ENCODE measurements at regions not wholly inside any gene's neighbourhood (a gene's known extent, or its start where the extent isn't known, plus 50 kb on each side); places are given as distances from the start of the nearest gene placed in this dataset.

DNA sequence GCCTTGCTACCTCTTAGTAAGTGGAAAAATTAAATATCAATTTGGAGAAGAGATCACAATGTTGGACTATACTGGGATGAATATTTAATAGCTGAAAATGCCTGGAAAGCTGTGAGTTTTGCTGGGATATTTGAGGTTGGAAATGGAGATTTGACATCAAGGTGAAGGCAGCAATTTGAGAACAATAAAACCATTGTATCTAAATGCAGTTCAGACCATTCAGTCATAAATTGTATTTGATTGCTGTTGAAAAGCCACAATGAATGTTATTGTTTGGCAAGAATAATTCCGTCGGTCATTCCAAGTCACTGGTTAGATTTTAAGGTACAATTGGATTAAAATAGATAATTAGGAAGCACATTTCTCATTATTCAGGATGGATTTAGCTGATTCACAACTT is 325.6 kb downstream of the HRH4 start:
- no peak for DNase-seq
- no peaks in the 10 kb centered on the region for H3K36me3 ChIP-seq (ENCODE audit: insufficient read depth, low read length)
- H3K27me3 ChIP-seq (ENCODE audit: insufficient read depth, low read length, poor library complexity, severe bottlenecking): no peaks in the 10 kb centered on the region
- H3K4me1 ChIP-seq (ENCODE audit: insufficient read depth, low read length): no peaks in the 10 kb centered on the region
- H3K4me1 Mint-ChIP-seq: no peaks in the 10 kb centered on the region
- H3K27me3 Mint-ChIP-seq: peaks cover 3 to 12% of the 10 kb centered on the region in 2 donors
- H3K27ac Mint-ChIP-seq: no peak overlapping the region
- H3K9me3 Mint-ChIP-seq: peaks cover 0 to 8% (median 2%) of the 10 kb centered on the region in 5 donors
- ChIA-PET CTCF (no interaction called here), POLR2A (no interaction called here)
- H3K9me3 ChIP-seq (ENCODE audit: low read length): no peaks in the 10 kb centered on the region
- H3K27ac ChIP-seq (ENCODE audit: low read depth, low read length): no peak overlapping the region
- H3K4me3 ChIP-seq (ENCODE audit: low read length): no peak overlapping the region
- no peak overlapping the region for H3K4me3 Mint-ChIP-seq
- peaks cover 0 to 2% (median 0%) of the 10 kb centered on the region in 3 donors for H3K36me3 Mint-ChIP-seq

DNA sequence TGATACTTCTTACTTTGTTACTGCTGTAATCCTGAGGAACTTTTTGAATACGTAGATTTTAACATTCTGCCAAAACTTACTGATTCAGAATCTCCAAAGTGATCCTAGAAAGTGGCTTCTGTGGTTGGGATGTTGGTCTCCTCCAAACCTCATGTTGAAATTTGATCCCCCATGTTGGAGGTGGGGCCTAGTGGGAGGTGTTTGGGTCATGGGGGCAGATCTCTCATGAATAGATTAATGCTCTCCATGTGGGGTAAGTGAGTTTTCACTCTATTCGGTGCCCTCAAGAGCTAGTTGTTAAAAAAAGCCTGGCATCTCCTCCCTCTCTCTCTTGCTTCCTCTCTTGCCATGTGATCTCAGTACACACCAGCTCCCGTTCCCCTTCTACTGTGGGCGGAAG is 329.9 kb downstream of the HRH4 start:
- Mint-ChIP-seq H3K4me3 (no peak overlapping the region), H3K36me3 (peaks cover 0 to 2% (median 0%) of the 10 kb centered on the region in 3 donors), H3K4me1 (no peaks in the 10 kb centered on the region), H3K9me3 (peaks cover 0 to 8% (median 2%) of the 10 kb centered on the region in 5 donors), H3K27me3 (peaks cover 3 to 5% of the 10 kb centered on the region in 2 donors), H3K27ac (no peak overlapping the region)
- no peaks in the 10 kb centered on the region for H3K36me3 ChIP-seq (ENCODE audit: insufficient read depth, low read length)
- H3K27me3 ChIP-seq (ENCODE audit: insufficient read depth, low read length, poor library complexity, severe bottlenecking): no peaks in the 10 kb centered on the region
- H3K4me1 ChIP-seq (ENCODE audit: insufficient read depth, low read length): no peaks in the 10 kb centered on the region
- ChIA-PET CTCF (no interaction called here), POLR2A (no interaction called here)
- no peak overlapping the region for H3K27ac ChIP-seq (ENCODE audit: low read depth, low read length)
- H3K4me3 ChIP-seq (ENCODE audit: low read length): no peak overlapping the region
- DNase-seq: no peak
- no peaks in the 10 kb centered on the region for H3K9me3 ChIP-seq (ENCODE audit: low read length)

DNA sequence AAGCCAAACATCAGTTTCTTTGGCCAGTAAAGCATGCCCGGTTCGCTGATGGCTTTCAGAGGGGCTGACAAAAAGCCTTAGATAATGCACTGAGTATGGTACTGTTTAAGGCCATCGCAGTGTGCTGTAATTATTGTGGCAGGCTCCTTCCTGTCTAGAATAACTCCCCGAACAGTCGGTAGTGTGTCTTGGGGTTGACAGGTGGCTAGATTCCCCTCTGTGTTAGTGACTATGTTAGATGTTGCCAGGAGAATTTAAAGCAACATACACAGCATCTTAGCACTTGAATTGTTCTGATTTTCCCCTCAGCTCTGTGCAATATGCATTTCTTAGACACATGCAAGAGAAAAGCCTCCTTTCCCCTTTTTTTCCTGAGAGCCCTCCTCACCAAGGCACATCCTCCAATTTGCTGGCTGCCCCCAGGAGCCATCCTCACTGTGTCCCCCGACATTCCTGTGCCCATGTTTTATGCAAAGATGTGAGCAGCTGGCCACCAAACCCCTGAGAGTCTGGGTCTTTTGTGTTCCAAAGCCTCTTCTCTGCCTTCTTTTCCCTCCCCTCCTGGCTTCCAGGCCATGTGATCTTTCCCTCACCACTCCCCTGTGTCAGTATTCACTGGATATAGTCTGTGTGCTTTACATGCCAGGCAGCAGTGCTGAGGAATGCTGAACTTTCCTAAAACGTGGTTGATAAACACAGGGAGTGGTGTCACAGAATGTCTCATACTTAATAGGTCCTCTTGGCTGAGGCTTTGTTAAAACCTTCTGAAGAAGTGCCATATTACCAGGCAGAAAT is 331.5 kb downstream of the HRH4 start:
- H3K27ac Mint-ChIP-seq: peak overlapping the region in 1 of 8 donors; percentile 32
- no peak overlapping the region for H3K4me3 Mint-ChIP-seq
- peaks cover 3 to 5% of the 10 kb centered on the region in 2 donors for H3K27me3 Mint-ChIP-seq
- peaks cover 0 to 8% (median 2%) of the 10 kb centered on the region in 5 donors for H3K9me3 Mint-ChIP-seq
- no peak overlapping the region for H3K4me3 ChIP-seq (ENCODE audit: low read length)
- no peaks in the 10 kb centered on the region for H3K9me3 ChIP-seq (ENCODE audit: low read length)
- H3K27me3 ChIP-seq (ENCODE audit: insufficient read depth, low read length, poor library complexity, severe bottlenecking): no peaks in the 10 kb centered on the region
- DNase-seq: no peak
- H3K4me1 Mint-ChIP-seq: no peaks in the 10 kb centered on the region
- no peak overlapping the region for H3K27ac ChIP-seq (ENCODE audit: low read depth, low read length)
- ChIA-PET POLR2A (no interaction called here), CTCF (no interaction called here)
- H3K4me1 ChIP-seq (ENCODE audit: insufficient read depth, low read length): no peaks in the 10 kb centered on the region
- no peaks in the 10 kb centered on the region for H3K36me3 ChIP-seq (ENCODE audit: insufficient read depth, low read length)
- peaks cover 0 to 2% (median 0%) of the 10 kb centered on the region in 3 donors for H3K36me3 Mint-ChIP-seq

DNA sequence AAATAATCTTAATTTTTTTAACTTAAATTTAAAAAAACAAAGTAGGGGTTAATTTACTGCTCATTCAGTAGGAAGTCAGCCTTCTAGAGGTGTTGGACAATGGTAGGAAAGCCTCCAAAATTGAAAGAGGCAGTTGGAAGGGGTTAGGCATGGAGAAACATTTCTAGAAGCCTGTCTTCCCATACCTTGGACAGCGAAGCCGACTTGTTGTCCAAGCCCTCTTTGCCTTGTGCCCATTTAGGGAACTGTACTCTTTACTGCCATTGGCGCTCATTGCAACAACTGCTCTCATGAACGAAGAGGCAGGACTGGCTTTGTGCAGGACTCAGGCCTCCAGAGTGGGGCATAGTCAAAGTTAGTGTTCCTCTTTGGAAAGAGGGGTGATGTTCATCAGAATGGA is 333.3 kb downstream of the HRH4 start:
- Histone ChIP-seq H3K36me3 (ENCODE audit: insufficient read depth, low read length) (no peaks in the 10 kb centered on the region), H3K4me3 (ENCODE audit: low read length) (no peak overlapping the region), H3K4me1 (ENCODE audit: insufficient read depth, low read length) (no peaks in the 10 kb centered on the region), H3K27ac (ENCODE audit: low read depth, low read length) (no peak overlapping the region), H3K9me3 (ENCODE audit: low read length) (no peaks in the 10 kb centered on the region), H3K27me3 (ENCODE audit: insufficient read depth, low read length, poor library complexity, severe bottlenecking) (no peaks in the 10 kb centered on the region)
- CTCF ChIA-PET: no interaction called here
- Mint-ChIP-seq H3K4me3 (no peak overlapping the region), H3K27ac (no peak overlapping the region), H3K4me1 (no peaks in the 10 kb centered on the region), H3K27me3 (peaks cover 3 to 6% of the 10 kb centered on the region in 2 donors), H3K9me3 (peaks cover 0 to 2% (median 2%) of the 10 kb centered on the region in 5 donors), H3K36me3 (no peaks in the 10 kb centered on the region)
- POLR2A ChIA-PET: no interaction called here
- DNase-seq: no peak

DNA sequence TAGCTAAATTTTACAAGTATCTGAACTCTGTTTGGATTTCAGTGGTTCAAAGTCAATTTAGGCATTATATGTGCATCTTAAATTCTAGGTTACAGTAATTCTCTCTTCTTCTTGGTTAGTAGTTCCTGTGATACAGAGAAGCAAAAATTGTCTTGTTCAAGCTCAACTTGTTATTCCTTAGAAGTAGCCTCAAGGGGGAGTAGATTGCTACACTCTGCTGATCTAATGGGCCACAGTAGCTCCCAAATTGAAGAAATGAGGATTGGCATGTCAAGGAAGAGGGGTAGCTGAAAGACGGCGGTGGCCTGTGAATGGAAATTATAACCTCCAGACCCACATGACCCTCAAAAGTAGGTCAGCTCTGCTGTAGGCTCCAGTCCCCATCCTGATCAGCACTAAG is 334.7 kb downstream of the HRH4 start:
- Histone ChIP-seq H3K27me3 (ENCODE audit: insufficient read depth, low read length, poor library complexity, severe bottlenecking) (no peaks in the 10 kb centered on the region), H3K4me3 (ENCODE audit: low read length) (no peak overlapping the region), H3K27ac (ENCODE audit: low read depth, low read length) (no peak overlapping the region), H3K36me3 (ENCODE audit: insufficient read depth, low read length) (no peaks in the 10 kb centered on the region), H3K4me1 (ENCODE audit: insufficient read depth, low read length) (no peaks in the 10 kb centered on the region), H3K9me3 (ENCODE audit: low read length) (no peaks in the 10 kb centered on the region)
- no peaks in the 10 kb centered on the region for H3K36me3 Mint-ChIP-seq
- ChIA-PET POLR2A (no interaction called here), CTCF (no interaction called here)
- no peaks in the 10 kb centered on the region for H3K9me3 Mint-ChIP-seq
- peaks cover 8 to 9% of the 10 kb centered on the region in 2 donors for H3K27me3 Mint-ChIP-seq
- no peak for DNase-seq
- no peaks in the 10 kb centered on the region for H3K4me1 Mint-ChIP-seq
- H3K27ac Mint-ChIP-seq: no peak overlapping the region
- H3K4me3 Mint-ChIP-seq: no peak overlapping the region

DNA sequence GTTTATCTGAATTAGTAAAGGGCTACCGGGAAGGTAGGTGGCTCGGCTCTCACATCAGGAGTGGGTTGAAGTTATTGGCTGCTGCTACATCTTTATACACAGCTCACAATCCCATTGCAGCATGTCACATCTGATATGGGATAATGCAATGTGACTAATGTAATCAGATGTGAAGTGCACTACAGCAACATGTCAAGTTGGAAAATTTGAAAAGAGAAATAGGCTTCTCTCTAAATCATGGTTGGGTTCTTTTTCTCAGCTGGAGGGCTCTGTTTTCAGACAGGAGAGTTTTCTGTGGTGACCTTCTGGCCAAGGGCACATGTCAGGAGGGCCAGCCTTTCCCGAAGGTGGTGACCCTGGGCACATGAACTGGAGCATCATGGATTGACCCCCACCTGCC is 337.5 kb downstream of the HRH4 start:
- DNase-seq: no peak
- H3K4me3 Mint-ChIP-seq: no peak overlapping the region
- no peak overlapping the region for H3K27ac Mint-ChIP-seq
- H3K4me1 Mint-ChIP-seq: no peaks in the 10 kb centered on the region
- Histone ChIP-seq H3K36me3 (ENCODE audit: insufficient read depth, low read length) (no peaks in the 10 kb centered on the region), H3K4me3 (ENCODE audit: low read length) (no peak overlapping the region), H3K27ac (ENCODE audit: low read depth, low read length) (no peak overlapping the region), H3K9me3 (ENCODE audit: low read length) (no peaks in the 10 kb centered on the region), H3K4me1 (ENCODE audit: insufficient read depth, low read length) (no peaks in the 10 kb centered on the region), H3K27me3 (ENCODE audit: insufficient read depth, low read length, poor library complexity, severe bottlenecking) (no peaks in the 10 kb centered on the region)
- ChIA-PET CTCF (no interaction called here), POLR2A (no interaction called here)
- H3K9me3 Mint-ChIP-seq: no peaks in the 10 kb centered on the region
- H3K27me3 Mint-ChIP-seq: peaks cover 4 to 15% of the 10 kb centered on the region in 2 donors
- no peaks in the 10 kb centered on the region for H3K36me3 Mint-ChIP-seq

DNA sequence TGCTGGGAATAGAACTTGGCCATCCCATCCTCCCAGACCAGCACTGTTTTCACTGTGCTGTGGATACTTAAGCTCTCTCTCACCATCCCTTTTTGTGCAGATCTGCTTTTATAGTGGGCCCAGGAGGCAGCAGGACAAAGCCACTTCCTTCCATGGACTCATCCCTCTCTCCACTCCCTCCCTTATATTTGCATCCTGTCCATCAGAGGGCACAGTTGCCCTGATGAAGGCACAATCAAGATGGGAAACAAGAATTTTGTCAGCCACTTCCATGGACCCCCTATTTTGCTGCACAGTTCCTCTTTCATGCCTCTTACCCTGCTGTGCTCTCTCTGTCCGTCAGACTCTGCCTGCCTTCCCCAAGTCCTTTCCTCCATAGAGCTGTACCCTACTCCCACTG is 338.7 kb downstream of the HRH4 start:
- H3K9me3 ChIP-seq (ENCODE audit: low read length): no peaks in the 10 kb centered on the region
- CTCF ChIA-PET: no interaction called here
- H3K36me3 ChIP-seq (ENCODE audit: insufficient read depth, low read length): no peaks in the 10 kb centered on the region
- no peak for DNase-seq
- H3K27ac ChIP-seq (ENCODE audit: low read depth, low read length): no peak overlapping the region
- H3K4me1 Mint-ChIP-seq: no peaks in the 10 kb centered on the region
- POLR2A ChIA-PET: no interaction called here
- H3K27me3 Mint-ChIP-seq: peaks cover 5 to 13% of the 10 kb centered on the region in 2 donors
- no peak overlapping the region for H3K27ac Mint-ChIP-seq
- H3K27me3 ChIP-seq (ENCODE audit: insufficient read depth, low read length, poor library complexity, severe bottlenecking): no peaks in the 10 kb centered on the region
- no peak overlapping the region for H3K4me3 Mint-ChIP-seq
- H3K4me3 ChIP-seq (ENCODE audit: low read length): no peak overlapping the region
- H3K9me3 Mint-ChIP-seq: no peaks in the 10 kb centered on the region
- no peaks in the 10 kb centered on the region for H3K4me1 ChIP-seq (ENCODE audit: insufficient read depth, low read length)
- no peaks in the 10 kb centered on the region for H3K36me3 Mint-ChIP-seq

DNA sequence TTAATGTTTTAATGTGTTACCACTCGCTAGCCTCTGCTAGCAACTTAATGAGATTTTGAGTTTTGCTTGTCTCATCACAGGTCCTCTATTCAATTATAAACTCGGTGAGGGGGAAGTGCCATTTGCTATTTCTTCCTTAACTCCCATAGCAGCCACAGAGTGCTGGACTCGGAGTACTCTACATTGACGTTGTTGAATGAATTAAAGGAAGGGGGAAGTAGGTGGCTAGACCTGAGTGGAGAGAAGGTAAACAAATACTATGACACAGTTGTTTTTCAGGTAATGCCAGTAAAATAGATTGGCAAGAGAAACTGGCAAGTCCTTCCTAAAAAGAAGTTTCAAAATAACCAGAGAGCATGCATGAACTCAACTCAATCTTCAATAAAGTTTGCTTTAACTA is 339.3 kb downstream of the HRH4 start:
- H3K4me1 ChIP-seq (ENCODE audit: insufficient read depth, low read length): no peaks in the 10 kb centered on the region
- DNase-seq: no peak
- H3K9me3 ChIP-seq (ENCODE audit: low read length): no peaks in the 10 kb centered on the region
- Mint-ChIP-seq H3K4me3 (no peak overlapping the region), H3K36me3 (no peaks in the 10 kb centered on the region), H3K27ac (no peak overlapping the region), H3K9me3 (no peaks in the 10 kb centered on the region), H3K27me3 (peaks cover 5 to 13% of the 10 kb centered on the region in 2 donors), H3K4me1 (no peaks in the 10 kb centered on the region)
- no peaks in the 10 kb centered on the region for H3K27me3 ChIP-seq (ENCODE audit: insufficient read depth, low read length, poor library complexity, severe bottlenecking)
- ChIA-PET CTCF (no interaction called here), POLR2A (no interaction called here)
- no peak overlapping the region for H3K27ac ChIP-seq (ENCODE audit: low read depth, low read length)
- H3K4me3 ChIP-seq (ENCODE audit: low read length): no peak overlapping the region
- no peaks in the 10 kb centered on the region for H3K36me3 ChIP-seq (ENCODE audit: insufficient read depth, low read length)

Measured in CD8-positive, alpha-beta memory T cell (primary cell).